SK-N-SH treated with all-trans-retinoic acid at 6 μM for 48 hours (cell line): ENCODE measurements at regions not wholly inside any gene's neighbourhood (a gene's known extent, or its start where the extent isn't known, plus 50 kb on each side); places are given as distances from the start of the nearest gene placed in this dataset.

Source experiments
- ATAC-seq: fragments of 200-7000 bp; cut with Tn5 transposase; 3 replicates; pipeline ENCODE4 v1.9.1; 2020; ENCODE audit warnings: mild to moderate bottlenecking, moderate library complexity
- BACH2 ChIP-seq: fragments of 250-450 bp; sonication (Bioruptor Pico); IDR thresholded peaks from 2 replicates; pipeline ENCODE4 v1.9.0; 2021; ENCODE audit warnings: mild to moderate bottlenecking, borderline replicate concordance
- CSDC2 ChIP-seq: fragments of 250-450 bp; sonication (Bioruptor Pico); IDR thresholded peaks from 2 replicates; pipeline ENCODE4 v1.5.0; 2020; ENCODE audit warnings: mild to moderate bottlenecking, moderate library complexity
- ESRRG ChIP-seq: fragments of 250-450 bp; sonication (Bioruptor Pico); IDR thresholded peaks from 2 replicates; pipeline ENCODE4 v1.6.1; 2021; ENCODE audit warnings: mild to moderate bottlenecking
- GLIS3 ChIP-seq: fragments of 250-450 bp; sonication (Bioruptor Pico); IDR thresholded peaks from 2 replicates; pipeline ENCODE4 v1.5.0; 2020; ENCODE audit warnings: mild to moderate bottlenecking, moderate library complexity
- ISL1 ChIP-seq: fragments of 250-450 bp; sonication (Bioruptor Pico); IDR thresholded peaks from 2 replicates; pipeline ENCODE4 v2.1.2; 2022; ENCODE audit warnings: mild to moderate bottlenecking, moderate library complexity
- OSR1 ChIP-seq: fragments of 250-450 bp; sonication (Bioruptor Pico); IDR thresholded peaks from 2 replicates; pipeline ENCODE4 v1.8.0; 2022; ENCODE audit warnings: moderate library complexity, mild to moderate bottlenecking, inconsistent platforms
- PPARA ChIP-seq: fragments of 250-450 bp; sonication (Bioruptor Pico); IDR thresholded peaks from 2 replicates; pipeline ENCODE4 v1.5.0; 2020; ENCODE audit warnings: mild to moderate bottlenecking, borderline replicate concordance
- RARB ChIP-seq: fragments of 250-450 bp; sonication (Bioruptor Pico); IDR thresholded peaks from 2 replicates; pipeline ENCODE4 v1.8.0; 2021; ENCODE audit warnings: mild to moderate bottlenecking, moderate library complexity
- SNAI2 ChIP-seq: fragments of 250-450 bp; sonication (Bioruptor Pico); IDR thresholded peaks from 2 replicates; pipeline ENCODE4 v1.5.0; 2020; ENCODE audit warnings: mild to moderate bottlenecking, moderate library complexity
- TCF4 ChIP-seq: fragments of 250-450 bp; sonication (Bioruptor Pico); IDR thresholded peaks from 2 replicates; pipeline ENCODE4 v1.8.0; 2021; ENCODE audit warnings: mild to moderate bottlenecking, moderate library complexity, borderline replicate concordance
- ZC3H10 ChIP-seq: fragments of 250-450 bp; sonication (Bioruptor Pico); IDR thresholded peaks from 2 replicates; pipeline ENCODE4 v1.5.1; 2021; ENCODE audit warnings: mild to moderate bottlenecking, moderate library complexity
- ZFP3 ChIP-seq: fragments of 250-450 bp; sonication (Bioruptor Pico); IDR thresholded peaks from 2 replicates; pipeline ENCODE4 v1.5.0; 2020; ENCODE audit warnings: mild to moderate bottlenecking, moderate library complexity
- ZFP30 ChIP-seq: fragments of 450-650 bp; formaldehyde crosslinking; IDR thresholded peaks from 2 replicates; pipeline ENCODE4 v1.5.0; 2022; ENCODE audit warnings: mild to moderate bottlenecking, moderate library complexity
- ZNF565 ChIP-seq: fragments of 450-650 bp; formaldehyde crosslinking; conservative IDR thresholded peaks from 2 replicates; pipeline ENCODE4 v1.5.0; 2020; ENCODE audit warnings: low read depth, mild to moderate bottlenecking, moderate library complexity
- ZNF70 ChIP-seq: fragments of 450-650 bp; formaldehyde crosslinking; IDR thresholded peaks from 2 replicates; pipeline ENCODE4 v1.5.0; 2020; ENCODE audit warnings: mild to moderate bottlenecking, moderate library complexity
- ZNF8 ChIP-seq: fragments of 450-650 bp; formaldehyde crosslinking; IDR thresholded peaks from 2 replicates; pipeline ENCODE4 v1.5.0; 2020; ENCODE audit warnings: mild to moderate bottlenecking, moderate library complexity
- TF ChIP-seq, protein P1 (sequence below): fragments of 250-450 bp; sonication (Bioruptor Pico); IDR thresholded peaks from 2 replicates; pipeline ENCODE4 v1.5.0; 2020; ENCODE audit warnings: mild to moderate bottlenecking, moderate library complexity
- TF ChIP-seq, protein P2 (sequence below): fragments of 250-450 bp; sonication (Bioruptor Pico); IDR thresholded peaks from 2 replicates; pipeline ENCODE4 v1.8.0; 2021; ENCODE audit warnings: low read depth, mild to moderate bottlenecking, moderate library complexity, borderline replicate concordance
- TF ChIP-seq, protein P3 (sequence below): fragments of 250-450 bp; sonication (Bioruptor Pico); IDR thresholded peaks from 2 replicates; pipeline ENCODE4 v1.5.1; 2021; ENCODE audit warnings: mild to moderate bottlenecking, moderate library complexity
- TF ChIP-seq, protein P4 (sequence below): fragments of 250-450 bp; sonication (Bioruptor Pico); IDR thresholded peaks from 2 replicates; pipeline ENCODE4 v1.8.0; 2020; ENCODE audit warnings: mild to moderate bottlenecking, moderate library complexity, borderline replicate concordance
- TF ChIP-seq, protein P5 (sequence below): fragments of 250-450 bp; sonication (Bioruptor Pico); IDR thresholded peaks from 2 replicates; pipeline ENCODE4 v1.5.1; 2020; ENCODE audit warnings: low read depth, mild to moderate bottlenecking, moderate library complexity

DNA sequence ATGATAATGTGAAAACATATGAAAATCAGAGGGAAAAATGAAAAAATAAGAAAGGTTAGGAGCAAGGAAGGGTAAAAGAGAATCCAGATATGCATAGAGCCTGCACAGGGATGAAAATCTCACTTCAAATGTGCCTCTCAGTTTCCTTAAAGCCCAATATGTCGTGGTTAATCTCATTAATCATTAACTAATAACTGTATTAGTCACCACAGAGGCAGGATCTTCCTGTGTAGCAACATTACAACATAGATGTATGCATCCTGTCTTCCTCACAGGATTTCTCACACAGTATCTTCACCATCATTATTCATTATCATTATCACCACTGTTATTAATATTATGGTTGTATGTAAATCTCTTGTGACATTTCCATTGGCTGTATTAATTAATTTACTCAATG, 361.2 kb upstream of the SOX11 start (continued):
- TF ChIP-seq, protein P1, sequence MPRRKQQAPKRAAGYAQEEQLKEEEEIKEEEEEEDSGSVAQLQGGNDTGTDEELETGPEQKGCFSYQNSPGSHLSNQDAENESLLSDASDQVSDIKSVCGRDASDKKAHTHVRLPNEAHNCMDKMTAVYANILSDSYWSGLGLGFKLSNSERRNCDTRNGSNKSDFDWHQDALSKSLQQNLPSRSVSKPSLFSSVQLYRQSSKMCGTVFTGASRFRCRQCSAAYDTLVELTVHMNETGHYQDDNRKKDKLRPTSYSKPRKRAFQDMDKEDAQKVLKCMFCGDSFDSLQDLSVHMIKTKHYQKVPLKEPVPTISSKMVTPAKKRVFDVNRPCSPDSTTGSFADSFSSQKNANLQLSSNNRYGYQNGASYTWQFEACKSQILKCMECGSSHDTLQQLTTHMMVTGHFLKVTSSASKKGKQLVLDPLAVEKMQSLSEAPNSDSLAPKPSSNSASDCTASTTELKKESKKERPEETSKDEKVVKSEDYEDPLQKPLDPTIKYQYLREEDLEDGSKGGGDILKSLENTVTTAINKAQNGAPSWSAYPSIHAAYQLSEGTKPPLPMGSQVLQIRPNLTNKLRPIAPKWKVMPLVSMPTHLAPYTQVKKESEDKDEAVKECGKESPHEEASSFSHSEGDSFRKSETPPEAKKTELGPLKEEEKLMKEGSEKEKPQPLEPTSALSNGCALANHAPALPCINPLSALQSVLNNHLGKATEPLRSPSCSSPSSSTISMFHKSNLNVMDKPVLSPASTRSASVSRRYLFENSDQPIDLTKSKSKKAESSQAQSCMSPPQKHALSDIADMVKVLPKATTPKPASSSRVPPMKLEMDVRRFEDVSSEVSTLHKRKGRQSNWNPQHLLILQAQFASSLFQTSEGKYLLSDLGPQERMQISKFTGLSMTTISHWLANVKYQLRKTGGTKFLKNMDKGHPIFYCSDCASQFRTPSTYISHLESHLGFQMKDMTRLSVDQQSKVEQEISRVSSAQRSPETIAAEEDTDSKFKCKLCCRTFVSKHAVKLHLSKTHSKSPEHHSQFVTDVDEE (CRISPR knock-in tag), result no peak

DNA sequence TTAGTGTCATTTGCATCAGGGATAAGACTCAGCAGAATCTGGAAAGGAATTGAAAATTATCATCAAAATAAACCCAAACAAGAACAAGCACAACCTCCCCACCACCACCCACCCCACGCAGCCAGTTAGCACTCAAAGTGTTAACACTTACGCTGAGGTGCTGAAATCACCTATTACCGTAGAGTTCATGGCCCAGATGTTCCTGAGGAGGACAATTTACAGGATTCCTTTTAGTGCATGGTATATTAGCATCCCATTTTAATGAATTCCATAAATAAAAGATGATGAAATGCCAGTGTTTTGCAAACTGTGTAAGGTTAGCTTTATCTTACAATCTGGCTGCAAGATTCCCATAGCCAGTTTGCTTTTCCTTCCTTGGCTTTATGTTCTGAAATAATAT, 359.3 kb upstream of the SOX11 start:
- ATAC-seq, result no peak
- TF ChIP-seq ZFP3 (CRISPR knock-in tag), result no peak
- no peak for TF ChIP-seq ZNF8
- no peak for TF ChIP-seq OSR1

DNA sequence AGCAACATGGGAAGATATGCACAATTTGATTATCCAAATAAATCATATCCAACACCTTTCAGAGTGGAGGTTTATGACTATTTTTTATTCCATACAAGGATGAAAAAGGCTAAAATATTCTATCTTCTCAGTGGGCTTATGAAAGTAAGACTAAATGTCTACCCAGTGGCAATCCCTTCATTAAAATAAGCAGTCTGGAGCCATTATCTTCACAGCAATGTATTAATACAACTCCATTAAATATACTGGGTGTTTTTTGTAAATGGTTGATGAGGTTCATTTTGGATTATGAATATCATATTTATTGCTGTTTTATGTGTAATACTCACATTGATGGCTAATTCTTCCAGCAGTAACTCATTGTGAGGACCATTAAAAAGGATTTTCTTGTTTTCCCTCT, 352.7 kb upstream of the SOX11 start:
- ATAC-seq, result no peak
- TF ChIP-seq RARB (CRISPR knock-in tag), result no peak
- no peak for TF ChIP-seq ZNF8
- TF ChIP-seq, protein P2, sequence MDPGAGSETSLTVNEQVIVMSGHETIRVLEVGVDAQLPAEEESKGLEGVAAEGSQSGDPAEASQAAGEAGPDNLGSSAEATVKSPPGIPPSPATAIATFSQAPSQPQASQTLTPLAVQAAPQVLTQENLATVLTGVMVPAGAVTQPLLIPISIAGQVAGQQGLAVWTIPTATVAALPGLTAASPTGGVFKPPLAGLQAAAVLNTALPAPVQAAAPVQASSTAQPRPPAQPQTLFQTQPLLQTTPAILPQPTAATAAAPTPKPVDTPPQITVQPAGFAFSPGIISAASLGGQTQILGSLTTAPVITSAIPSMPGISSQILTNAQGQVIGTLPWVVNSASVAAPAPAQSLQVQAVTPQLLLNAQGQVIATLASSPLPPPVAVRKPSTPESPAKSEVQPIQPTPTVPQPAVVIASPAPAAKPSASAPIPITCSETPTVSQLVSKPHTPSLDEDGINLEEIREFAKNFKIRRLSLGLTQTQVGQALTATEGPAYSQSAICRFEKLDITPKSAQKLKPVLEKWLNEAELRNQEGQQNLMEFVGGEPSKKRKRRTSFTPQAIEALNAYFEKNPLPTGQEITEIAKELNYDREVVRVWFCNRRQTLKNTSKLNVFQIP, result no peak
- TF ChIP-seq GLIS3 (CRISPR knock-in tag), result no peak
- no peak for TF ChIP-seq ZC3H10
- no peak for TF ChIP-seq TCF4 (CRISPR knock-in tag)
- no peak for TF ChIP-seq PPARA (CRISPR knock-in tag)
- no peak for TF ChIP-seq ZFP3 (CRISPR knock-in tag)
- TF ChIP-seq, protein P3, sequence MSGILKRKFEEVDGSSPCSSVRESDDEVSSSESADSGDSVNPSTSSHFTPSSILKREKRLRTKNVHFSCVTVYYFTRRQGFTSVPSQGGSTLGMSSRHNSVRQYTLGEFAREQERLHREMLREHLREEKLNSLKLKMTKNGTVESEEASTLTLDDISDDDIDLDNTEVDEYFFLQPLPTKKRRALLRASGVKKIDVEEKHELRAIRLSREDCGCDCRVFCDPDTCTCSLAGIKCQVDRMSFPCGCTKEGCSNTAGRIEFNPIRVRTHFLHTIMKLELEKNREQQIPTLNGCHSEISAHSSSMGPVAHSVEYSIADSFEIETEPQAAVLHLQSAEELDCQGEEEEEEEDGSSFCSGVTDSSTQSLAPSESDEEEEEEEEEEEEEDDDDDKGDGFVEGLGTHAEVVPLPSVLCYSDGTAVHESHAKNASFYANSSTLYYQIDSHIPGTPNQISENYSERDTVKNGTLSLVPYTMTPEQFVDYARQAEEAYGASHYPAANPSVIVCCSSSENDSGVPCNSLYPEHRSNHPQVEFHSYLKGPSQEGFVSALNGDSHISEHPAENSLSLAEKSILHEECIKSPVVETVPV, result no peak
- TF ChIP-seq, protein P4, sequence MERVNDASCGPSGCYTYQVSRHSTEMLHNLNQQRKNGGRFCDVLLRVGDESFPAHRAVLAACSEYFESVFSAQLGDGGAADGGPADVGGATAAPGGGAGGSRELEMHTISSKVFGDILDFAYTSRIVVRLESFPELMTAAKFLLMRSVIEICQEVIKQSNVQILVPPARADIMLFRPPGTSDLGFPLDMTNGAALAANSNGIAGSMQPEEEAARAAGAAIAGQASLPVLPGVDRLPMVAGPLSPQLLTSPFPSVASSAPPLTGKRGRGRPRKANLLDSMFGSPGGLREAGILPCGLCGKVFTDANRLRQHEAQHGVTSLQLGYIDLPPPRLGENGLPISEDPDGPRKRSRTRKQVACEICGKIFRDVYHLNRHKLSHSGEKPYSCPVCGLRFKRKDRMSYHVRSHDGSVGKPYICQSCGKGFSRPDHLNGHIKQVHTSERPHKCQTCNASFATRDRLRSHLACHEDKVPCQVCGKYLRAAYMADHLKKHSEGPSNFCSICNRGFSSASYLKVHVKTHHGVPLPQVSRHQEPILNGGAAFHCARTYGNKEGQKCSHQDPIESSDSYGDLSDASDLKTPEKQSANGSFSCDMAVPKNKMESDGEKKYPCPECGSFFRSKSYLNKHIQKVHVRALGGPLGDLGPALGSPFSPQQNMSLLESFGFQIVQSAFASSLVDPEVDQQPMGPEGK, result no peak

DNA sequence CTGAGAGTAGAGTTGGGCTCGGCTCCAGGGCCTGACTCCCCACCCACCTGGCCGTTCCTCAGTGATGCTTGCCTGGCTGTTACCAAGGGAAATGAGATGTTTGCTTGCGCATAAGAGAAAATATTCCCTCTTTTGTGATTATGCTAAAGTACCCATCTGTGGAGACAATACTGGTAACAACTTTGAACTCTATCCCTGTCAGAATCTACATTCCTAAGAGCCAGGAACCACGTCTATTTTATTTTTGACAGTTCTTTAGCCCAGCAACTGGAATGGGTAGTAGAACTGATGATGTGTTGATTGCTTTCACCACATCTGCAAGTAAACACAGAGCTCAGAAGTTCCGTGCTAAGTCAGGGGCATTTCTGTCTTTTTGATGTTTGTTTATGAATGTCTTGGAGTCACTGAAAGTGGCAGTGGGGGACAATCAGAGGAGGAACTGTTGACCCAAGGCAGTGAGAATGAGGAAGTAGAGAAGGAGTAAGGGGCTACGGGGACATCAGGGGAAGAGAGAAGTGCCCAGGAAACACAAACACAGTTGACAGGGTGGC, 348.3 kb upstream of the SOX11 start:
- no peak for TF ChIP-seq BACH2 (CRISPR knock-in tag)
- no peak for ATAC-seq

DNA sequence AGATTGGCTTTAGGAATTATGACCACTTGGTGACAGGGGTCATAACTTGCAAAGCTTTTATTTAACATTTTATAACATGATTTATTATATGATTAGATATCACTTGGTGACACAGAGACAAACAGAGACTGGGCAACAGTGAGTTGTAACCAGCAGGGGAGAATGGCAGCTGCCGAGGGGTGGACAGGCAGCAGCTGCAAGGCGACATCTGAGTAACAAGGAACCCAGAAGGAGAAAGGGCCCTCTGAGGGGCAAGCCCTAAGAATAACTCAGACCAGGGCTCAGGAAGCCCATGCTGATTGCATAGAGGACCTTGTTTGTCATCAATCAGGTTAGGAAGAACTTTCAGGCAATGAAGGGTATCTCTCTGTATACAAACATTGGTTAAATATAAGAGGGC, 339.9 kb upstream of the SOX11 start:
- ATAC-seq, result no peak
- TF ChIP-seq, protein P3, result no peak
- TF ChIP-seq, protein P2, result no peak
- TF ChIP-seq ZNF8 (no peak), SNAI2 (CRISPR knock-in tag) (no peak), ISL1 (CRISPR knock-in tag) (no peak), ZFP30 (no peak), CSDC2 (CRISPR knock-in tag) (no peak), ZNF70 (CRISPR knock-in tag) (no peak), ZNF565 (no peak), ESRRG (CRISPR knock-in tag) (no peak)
- TF ChIP-seq, protein P5, sequence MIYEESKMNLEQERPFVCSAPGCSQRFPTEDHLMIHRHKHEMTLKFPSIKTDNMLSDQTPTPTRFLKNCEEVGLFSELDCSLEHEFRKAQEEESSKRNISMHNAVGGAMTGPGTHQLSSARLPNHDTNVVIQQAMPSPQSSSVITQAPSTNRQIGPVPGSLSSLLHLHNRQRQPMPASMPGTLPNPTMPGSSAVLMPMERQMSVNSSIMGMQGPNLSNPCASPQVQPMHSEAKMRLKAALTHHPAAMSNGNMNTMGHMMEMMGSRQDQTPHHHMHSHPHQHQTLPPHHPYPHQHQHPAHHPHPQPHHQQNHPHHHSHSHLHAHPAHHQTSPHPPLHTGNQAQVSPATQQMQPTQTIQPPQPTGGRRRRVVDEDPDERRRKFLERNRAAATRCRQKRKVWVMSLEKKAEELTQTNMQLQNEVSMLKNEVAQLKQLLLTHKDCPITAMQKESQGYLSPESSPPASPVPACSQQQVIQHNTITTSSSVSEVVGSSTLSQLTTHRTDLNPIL (CRISPR knock-in tag), result no peak
- TF ChIP-seq, protein P4, result no peak
